ENCODE measurements at regions not wholly inside any gene's neighbourhood (a gene's known extent, or its start where the extent isn't known, plus 50 kb on each side); places are given as distances from the start of the nearest gene placed in this dataset.
A peak's percentile ranks its signal among the peaks of the same experiment; 100 is the strongest.

DNA sequence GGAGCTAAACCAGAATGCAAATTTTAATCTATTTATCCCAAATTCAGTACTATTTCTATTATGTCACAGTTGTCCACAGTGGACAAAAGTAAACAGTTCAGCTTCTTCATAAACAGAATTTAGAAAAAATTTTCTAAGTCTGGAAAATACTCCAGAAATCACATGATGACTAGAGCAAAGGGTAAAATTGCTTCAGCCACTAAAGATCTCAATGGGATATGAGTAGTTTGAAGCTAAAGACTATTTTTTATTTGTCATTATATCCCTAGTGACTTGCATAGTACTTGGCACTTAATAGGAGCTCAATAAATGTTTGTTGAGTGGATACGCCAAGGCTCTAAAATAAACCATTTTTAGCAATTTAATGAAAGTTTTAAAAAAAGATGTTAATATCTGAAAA lies 354.3 kb upstream of the AGTR1 start:
- no peak for DNase-seq (ENCODE audit: low read depth)
- TF ChIP-seq, protein P1, sequence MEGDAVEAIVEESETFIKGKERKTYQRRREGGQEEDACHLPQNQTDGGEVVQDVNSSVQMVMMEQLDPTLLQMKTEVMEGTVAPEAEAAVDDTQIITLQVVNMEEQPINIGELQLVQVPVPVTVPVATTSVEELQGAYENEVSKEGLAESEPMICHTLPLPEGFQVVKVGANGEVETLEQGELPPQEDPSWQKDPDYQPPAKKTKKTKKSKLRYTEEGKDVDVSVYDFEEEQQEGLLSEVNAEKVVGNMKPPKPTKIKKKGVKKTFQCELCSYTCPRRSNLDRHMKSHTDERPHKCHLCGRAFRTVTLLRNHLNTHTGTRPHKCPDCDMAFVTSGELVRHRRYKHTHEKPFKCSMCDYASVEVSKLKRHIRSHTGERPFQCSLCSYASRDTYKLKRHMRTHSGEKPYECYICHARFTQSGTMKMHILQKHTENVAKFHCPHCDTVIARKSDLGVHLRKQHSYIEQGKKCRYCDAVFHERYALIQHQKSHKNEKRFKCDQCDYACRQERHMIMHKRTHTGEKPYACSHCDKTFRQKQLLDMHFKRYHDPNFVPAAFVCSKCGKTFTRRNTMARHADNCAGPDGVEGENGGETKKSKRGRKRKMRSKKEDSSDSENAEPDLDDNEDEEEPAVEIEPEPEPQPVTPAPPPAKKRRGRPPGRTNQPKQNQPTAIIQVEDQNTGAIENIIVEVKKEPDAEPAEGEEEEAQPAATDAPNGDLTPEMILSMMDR (conservative IDR thresholded peaks at IDR 0.05; ENCODE audit: low read depth, low read length) = no peak
- H3K4me3 ChIP-seq (ENCODE audit: low read length) = no peak overlapping the region

DNA sequence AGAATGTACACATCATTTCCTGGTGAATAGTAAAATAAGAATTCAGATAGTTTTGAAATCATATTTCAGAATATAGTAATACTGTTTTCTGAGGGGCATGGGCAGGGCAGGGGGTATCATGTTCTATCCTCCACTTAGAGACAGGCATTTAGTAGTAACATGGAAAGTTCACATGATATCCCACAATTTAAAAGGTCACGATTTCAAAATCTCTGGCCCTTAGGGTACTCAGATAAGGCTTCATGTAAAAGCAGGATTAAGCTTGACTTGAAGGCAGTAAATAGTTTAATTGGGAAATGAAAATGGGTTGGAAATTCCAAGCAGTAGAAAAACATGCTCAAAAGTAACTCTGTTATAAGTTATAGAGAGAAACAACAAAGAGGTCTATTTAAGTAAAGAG lies 353.2 kb upstream of the AGTR1 start:
- no peak for DNase-seq (ENCODE audit: low read depth)
- TF ChIP-seq, protein P1 (conservative IDR thresholded peaks at IDR 0.05; ENCODE audit: low read depth, low read length) = no peak
- no peak overlapping the region for H3K4me3 ChIP-seq (ENCODE audit: low read length)

DNA sequence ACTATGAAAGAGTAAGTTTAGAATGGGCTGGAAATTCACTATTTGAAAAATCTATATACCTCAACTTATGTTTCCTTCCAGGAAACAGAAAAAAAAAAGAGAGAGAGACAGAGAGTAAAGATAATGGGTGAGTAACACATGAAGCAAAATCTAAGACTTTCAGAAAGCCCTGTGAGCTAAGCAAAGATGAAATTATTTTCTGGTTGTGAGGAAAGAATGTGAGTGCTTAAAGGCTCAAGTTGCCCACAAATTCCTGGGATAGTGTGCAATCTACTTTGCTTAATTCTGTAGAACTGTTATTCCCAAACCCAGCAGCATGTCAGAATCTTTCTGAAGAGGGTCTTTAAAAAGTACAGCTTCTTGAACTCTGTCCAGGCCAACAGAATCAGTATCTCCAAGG lies 337.7 kb upstream of the AGTR1 start:
- TF ChIP-seq, protein P1 (conservative IDR thresholded peaks at IDR 0.05; ENCODE audit: low read depth, low read length) = no peak

DNA sequence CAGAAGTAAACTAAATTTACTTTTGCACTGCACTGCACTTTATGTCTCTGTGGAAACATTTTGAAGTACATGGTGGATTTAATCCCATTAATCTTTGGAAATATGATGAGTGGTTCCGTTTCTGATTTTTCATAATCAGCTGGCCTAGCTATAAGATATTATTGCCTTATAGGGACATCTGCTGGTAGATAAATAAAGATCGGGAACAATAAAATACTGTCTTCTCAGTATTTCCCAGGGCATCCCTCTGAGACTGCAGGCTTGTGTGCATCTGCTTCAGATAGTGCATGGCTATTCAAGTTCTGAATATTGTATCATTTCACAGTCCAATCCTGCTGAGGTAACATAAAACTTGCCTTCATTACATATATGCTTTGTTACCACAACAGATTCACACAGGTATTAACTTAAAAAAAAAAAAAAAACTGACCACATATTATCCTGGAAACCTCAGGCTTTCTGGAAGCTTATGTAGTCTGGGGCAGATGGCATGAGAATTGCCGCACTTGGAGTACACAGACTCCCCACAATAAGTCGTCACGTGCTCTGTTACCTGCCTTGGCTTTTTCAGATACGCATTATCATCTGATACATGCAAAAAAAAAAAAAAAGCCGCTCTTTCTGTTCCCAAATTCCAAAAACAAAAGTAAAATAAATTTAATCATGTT lies 330.8 kb upstream of the AGTR1 start:
- TF ChIP-seq, protein P1 (conservative IDR thresholded peaks at IDR 0.05; ENCODE audit: low read depth, low read length) = peak; percentile 16
- peak; percentile 12 for DNase-seq (ENCODE audit: low read depth)
- no peak overlapping the region for H3K4me3 ChIP-seq (ENCODE audit: low read length)

More for the DNA sequence above, 337.7 kb upstream of the AGTR1 start:
- peak; percentile 48 for DNase-seq (ENCODE audit: low read depth)
- H3K4me3 ChIP-seq (ENCODE audit: low read length) = no peak overlapping the region

DNA sequence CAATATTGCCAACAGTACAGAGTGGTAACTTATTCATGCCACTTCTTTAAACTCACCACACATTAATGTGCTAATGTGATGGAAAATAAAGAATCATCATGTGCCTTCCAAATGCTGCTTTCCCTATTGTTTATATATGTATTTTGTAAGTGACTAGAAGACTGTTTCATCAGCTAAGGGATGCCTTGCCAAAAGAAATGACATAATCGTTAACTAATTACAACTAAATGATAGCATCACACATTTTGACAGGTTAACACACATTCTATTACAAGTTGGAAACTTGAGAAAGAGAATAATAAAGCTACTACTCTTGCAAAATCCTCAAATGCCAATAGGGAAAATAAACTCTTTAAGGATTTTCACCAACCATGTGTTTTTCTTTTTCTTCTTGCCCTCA lies 329.9 kb upstream of the AGTR1 start:
- TF ChIP-seq, protein P1 (conservative IDR thresholded peaks at IDR 0.05; ENCODE audit: low read depth, low read length) = no peak
- no peak for DNase-seq (ENCODE audit: low read depth)
- H3K4me3 ChIP-seq (ENCODE audit: low read length) = no peak overlapping the region

DNA sequence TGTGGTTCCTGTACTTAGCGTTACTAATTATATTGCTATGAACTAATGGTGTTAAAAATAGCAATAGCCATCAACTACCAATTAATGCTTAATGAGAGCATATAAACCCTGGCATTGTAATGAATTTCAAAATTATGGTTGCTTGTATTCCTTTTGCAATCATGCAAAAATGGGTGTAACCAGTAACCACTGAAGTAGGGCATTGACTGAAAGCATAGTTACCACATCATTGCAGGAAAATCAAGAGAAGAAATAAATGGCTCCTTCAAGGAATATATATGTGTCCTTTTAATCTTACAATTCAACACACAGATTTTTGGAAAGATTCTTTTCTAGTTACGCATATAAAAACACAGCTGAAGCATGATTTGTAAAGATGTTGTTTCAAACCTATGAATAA lies 328.3 kb upstream of the AGTR1 start:
- TF ChIP-seq, protein P1 (conservative IDR thresholded peaks at IDR 0.05; ENCODE audit: low read depth, low read length) = no peak
- no peak overlapping the region for H3K4me3 ChIP-seq (ENCODE audit: low read length)
- no peak for DNase-seq (ENCODE audit: low read depth)

DNA sequence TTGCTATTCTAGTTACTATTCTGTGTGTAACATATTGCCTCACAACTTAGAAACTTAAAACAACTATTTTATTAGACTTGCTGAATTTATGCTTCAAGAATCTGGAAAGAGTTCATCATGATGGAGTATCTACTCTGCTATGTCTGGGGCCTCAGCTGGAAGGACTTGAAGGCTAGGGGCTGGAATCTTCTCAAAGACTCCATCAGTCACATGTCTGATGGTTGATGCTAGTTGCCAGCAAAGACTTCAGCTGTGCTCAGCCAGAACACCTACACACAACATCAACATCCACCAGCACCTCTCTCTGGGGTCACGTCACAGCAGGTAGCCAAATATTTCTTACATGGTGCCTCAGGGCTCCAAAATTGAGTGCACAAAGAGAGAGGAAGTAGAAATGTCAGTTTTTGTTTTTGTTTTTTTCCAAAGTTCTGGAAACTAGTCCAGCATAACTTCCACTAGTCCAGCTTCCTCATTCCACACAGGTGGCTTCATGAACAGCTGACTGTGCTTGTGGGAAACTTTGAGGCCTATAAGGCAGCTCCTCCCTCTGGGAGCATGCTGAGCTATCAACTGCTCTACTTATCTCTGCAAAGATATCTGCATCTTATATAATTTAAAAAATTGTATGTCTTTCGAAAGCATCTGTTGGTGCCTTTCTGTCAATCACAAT lies 325.4 kb upstream of the AGTR1 start:
- TF ChIP-seq, protein P1 (conservative IDR thresholded peaks at IDR 0.05; ENCODE audit: low read depth, low read length) = no peak
- no peak for DNase-seq (ENCODE audit: low read depth)
- no peak overlapping the region for H3K4me3 ChIP-seq (ENCODE audit: low read length)
